ENCODE measurements at regions not wholly inside any gene's neighbourhood (a gene's known extent, or its start where the extent isn't known, plus 50 kb on each side); places are given as distances from the start of the nearest gene placed in this dataset.
"Not testable (repeated sequence)": the region's sequence is repeated elsewhere in the genome, so short reads cannot be mapped to it uniquely, and the experiment has no call there.

DNA sequence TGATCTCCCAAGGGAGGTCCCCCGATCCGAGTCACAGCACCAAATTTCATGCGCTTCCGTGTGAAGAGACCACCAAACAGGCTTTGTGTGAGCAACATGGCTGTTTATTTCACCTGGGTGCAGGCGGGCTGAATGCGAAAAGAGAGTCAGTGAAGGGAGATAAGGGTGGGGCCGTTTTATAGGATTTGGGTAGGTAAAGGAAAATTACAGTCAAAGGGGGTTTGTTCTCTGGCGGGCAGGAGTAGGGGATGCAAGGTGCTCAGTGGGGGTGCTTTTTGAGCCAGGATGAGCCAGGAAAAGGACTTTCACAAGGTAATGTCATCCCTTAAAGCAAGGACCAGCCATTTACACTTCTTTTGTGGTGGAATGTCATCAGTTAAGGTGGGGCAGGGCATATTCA, 309.2 kb upstream of the PAPPA start:
- DNase-seq = not testable (repeated sequence)

DNA sequence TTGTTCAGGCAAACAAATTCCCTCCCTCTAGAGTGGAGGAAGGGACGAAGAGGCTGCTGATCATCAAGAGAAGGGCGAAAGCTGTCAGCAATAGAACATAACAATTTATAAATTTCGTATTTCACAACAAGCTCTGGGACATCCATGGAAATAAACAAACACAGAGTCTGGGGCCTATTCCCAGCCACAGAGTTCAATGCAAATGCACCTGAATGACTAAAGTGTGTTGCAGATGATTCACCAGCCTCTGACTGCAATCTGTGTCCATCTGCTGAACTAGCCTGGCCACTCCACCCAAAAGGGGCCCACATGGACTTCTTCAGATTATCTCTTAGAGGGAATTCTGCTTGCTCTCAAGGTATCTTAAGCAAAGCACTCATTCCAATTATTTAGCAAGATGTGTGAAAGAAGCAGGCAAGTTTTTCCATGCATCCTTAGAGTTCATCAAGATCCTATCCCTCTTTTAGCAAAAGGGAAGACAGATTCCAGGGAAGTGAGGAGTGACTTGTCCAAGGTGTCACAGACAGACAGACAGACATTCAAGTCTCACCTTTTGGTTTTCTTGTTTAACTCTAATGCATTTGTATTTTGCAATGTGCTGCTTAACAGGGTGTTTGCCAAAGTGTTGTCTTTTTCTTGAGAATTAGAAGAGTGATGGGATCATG, 307.8 kb upstream of the PAPPA start:
- no peak for DNase-seq

DNA sequence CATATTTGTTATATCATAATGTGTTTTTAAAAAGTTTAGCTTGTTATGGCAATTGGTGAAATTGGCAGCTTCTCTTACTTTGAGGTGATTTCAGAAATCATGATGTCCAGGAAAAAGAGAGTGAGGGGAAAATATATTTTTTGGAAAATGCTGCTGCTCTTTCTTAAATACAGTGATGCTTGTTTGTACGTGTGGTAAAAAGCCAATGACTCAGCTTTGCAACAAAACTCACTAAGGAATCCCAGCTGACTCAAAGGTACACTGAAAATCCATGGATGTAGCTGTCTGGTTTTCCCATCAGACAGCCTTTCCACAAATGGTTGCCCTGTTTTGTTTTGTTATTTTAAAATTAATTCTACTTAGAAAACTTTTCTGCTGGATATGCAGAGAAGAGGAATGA, 306.4 kb upstream of the PAPPA start:
- DNase-seq = no peak

DNA sequence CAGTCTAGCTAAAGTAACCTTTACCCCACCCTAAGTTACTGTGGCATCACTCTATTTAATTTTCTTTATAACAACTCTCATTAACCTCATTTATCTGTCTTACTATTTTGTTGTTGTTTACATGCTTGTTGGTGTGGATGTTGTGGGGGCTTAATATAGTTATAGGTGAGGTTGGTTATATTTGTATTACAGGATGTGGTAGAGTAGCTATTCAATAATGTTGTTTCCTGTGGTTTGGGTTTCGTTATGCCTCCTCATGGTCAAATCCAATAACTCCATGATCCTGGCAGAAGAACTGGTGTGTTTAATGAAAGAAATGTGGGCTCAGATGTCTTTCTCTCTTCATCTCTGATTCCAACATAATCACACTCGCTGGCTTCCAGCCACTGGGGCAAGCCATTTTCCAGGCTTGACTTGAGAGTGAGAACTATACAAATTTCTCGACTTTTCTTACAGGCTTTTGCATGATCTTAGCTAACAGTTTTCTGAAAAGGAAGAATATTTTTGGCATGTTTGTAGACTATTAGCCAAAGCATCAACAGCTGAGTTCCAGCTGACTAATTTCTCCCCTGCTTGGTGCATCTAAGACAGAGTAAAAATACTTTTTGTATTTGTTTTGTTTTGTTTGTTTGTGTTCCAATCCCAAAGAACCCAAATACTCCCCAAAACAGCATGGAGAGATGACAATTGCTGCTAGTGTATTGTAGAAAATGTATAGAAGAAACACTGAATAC, 303.7 kb upstream of the PAPPA start:
- DNase-seq = no peak

DNA sequence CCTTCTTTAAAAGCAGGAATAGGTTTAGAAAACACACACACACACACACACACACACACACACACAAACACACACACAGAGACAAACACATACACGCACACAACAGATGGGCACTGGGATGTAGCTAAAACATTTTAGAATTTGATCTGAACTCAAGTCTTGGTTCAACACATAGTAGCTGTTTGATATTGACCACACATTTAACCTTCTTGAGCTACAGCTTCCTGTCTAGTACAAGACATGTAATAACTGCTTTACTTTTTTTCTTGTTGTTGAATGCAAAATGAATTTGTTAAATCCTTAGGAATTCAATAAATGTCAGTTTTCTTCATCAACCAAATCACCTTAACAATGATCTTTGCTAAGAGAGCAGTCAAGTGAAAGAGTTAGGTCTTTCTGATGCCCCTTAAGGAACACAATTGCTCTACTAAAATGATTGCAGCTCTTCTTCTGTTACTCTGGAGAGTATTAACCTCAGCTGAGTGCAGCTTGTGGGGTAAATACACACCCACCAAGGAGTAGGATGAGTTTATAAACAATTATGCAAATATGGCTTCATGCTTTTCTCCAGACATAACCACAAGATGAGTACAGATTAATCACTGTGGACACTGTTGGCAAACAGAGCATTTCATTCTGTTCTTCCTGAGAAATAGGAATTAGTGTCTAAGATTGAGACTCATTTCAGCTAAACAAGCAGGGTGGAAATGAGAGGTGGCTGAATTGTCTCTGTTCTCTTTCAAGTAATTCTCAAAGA, 302.9 kb upstream of the PAPPA start:
- DNase-seq = no peak

DNA sequence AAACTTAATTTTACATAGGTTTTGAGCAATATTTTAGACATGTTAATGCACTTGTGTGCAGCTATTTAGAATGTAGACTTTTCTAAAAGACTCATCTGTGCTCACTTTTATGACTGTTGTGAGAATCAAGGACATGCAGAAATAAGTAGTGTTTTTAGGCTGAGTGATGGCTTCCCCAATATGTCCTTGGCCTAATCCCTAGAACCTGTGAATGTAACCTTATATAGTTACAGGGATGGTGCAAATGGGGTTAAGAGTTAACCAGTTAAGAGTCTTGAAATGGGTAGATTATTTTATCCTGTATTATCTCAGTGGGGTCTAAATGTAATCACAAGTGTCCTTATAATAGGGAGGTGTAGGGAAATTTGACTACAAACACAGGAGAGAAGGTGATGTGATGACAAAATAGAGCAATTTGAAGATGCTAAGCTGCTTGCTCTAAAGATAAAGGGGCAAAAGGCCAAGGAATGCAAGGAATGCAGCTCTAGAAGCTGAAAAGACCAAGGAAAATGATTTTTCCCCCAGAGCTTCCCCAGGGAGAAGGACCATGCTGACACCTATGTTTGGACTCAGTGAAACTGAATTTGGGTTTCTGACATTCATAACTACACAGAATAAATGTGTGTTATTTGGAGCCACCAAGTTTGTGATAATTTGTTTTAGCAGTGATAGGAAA, 298.0 kb upstream of the PAPPA start:
- no peak for DNase-seq

DNA sequence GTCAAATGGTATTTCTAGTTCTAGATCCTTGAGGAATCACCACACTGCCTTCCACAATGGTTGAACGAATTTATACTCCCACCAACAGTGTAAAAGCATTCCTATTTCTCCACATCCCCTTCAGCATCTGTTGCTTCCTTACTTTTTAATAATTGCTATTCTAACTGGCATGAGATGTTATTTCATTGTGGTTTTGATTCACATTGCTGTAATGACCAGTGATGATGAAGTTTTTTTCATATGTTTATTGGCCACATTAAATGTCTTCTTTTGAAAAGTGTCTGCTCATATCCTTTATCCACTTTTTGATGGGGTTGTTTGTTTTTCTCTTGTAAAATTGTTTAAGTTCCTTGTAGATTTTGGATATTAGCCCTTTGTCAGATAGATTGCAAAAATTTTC, 295.2 kb upstream of the PAPPA start:
- not testable (repeated sequence) for DNase-seq

DNA sequence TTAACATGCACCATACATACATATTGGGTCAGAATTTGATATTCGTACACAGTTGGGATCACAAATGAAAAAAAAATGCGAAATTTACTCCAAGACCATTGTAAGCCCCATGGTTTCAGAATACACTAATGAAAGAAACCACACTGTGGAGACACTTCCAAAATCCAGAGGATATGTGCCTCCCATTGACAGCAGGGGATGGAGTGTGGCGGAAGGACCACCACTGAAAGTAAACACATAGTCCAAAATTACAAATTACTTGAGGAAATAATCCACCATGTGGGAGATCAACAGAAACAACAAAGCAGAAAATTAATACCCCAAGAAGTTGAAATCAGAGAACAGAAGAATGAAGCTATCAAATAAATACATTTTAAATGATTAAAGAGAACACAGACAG, 291.6 kb upstream of the PAPPA start:
- DNase-seq = no peak

DNA sequence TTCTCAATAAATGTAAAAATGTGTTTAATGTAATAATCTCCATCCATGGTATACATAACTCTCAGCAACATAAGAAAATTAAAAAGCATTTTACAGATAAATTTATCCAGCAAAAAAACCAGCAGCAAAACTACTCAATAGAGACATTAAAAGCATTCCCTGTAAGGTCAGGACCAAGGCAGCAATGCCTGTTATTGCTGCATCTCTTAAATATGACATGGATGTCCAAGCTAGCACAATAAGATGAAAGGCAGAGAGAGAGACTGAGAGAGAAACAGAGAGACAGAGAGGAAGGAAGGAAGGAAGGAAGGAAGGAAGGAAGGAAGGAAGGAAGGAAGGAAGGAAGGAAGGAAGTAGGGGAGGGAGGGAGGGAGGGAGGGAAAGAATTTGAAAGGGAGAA, 289.0 kb upstream of the PAPPA start:
- no peak for DNase-seq

DNA sequence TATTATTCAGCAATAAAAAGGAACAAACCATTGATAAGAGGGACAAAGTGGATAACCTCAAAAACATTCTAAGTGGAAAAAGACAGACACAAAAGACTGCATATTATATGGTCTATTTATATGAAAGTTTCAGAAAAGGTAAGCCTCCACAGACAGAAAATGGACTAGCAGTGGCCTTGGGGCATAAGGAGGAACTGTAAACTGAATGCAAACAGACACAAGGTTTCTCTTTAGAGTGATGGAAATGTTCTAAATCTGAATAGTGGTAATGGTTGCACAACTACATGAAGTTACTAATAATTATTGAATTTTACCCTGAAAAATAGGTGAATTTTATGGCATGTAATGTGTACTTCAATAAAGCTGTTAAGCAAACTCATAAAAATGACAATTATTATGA, 286.3 kb upstream of the PAPPA start:
- no peak for DNase-seq

DNA sequence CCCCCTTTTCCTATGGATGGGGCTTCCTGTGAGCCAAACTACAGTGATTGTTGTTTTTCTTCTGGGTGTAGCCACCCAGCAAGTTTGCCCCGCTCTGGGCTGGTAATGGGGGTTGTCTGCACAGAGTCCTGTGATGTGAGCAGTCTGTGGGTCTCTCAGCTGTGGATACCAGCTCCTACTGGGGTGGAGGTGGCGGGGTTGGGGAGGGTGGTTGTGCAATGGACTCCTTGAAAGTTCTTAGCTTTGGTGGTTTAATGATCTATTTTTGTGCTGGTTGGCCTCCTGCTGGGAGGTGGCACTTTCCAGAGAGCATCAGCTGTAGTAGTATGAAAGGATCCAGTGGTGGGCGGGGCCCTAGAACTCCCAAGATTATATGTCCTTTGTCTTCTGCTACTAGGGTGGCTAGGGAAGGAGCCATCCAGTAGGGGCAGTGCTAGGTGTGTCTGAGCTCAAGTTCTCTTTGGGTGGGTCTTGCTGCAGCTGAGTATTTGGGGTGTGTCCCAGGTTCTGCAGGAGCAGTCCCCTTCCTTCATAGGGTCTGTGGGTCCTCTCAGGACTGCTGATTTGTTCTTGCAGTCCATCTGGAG, 275.6 kb upstream of the PAPPA start:
- no peak for DNase-seq

DNA sequence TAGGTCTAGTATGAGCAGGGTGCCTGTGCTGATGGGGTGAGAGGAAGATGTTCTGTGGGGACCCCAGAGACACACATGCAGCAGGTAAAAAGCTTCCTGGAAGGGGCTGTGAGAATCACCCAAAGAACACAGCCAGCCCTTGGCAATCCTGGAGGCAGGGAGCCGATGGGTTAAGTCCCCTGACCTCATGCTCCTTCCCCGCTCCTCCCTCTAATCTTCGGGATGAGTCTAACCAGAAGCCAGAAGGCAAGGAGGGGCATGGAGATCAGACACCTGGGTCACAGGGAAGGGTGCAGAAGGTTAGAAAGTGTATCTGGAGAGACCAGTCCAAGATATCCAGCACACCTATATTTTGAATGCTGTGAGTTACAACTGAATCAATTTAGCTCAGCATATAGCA, 274.1 kb upstream of the PAPPA start:
- no peak for DNase-seq

DNA sequence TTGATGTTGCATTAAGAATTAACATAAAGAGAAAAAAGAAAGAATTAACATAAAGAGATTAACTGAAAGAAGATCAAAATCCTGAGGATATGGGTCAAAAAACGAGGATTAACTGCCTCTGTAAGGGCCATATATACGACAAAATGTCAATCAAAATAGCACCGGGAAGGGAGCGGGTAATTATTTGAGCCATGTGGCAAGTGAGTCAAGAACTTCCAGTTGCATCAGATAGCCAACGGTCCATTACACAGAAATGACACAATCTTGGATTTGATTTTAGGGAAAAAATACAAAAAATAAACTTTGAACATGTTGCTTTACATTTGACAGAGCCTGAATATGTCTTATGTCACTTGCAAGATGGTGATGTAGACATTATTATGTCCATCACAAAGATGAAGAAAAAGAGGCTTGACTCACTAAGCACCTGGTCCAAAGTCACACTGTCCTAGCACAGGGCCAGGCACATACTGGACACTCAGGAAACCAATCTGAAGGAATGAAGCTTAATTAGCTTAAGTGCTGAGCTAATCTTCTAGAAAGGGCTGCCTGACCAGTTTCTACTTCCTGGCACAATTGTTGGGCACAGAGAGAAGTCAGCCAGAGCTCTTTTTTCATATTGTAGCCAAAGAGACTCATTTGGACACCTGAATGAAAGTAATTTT, 273.2 kb upstream of the PAPPA start:
- DNase-seq = no peak

DNA sequence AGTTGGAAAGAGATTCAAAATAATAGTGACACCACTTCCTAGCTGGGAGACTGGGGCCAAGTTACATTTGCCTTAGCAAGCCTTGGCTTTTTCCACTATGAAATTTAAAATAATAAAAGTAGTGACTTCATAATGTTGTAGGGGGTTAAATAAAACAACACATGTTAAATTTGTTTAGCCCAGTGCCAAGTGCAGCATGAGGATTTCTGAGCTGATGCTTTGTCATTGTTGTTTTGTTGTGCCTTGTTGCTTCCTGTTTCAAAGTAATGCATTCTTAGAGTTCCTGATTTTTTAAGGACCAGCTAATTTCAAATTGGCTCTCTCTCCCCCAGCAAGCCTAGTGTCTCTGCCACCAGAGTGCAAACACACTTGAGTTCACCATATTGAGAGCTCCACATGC, 270.7 kb upstream of the PAPPA start:
- no peak for DNase-seq

DNA sequence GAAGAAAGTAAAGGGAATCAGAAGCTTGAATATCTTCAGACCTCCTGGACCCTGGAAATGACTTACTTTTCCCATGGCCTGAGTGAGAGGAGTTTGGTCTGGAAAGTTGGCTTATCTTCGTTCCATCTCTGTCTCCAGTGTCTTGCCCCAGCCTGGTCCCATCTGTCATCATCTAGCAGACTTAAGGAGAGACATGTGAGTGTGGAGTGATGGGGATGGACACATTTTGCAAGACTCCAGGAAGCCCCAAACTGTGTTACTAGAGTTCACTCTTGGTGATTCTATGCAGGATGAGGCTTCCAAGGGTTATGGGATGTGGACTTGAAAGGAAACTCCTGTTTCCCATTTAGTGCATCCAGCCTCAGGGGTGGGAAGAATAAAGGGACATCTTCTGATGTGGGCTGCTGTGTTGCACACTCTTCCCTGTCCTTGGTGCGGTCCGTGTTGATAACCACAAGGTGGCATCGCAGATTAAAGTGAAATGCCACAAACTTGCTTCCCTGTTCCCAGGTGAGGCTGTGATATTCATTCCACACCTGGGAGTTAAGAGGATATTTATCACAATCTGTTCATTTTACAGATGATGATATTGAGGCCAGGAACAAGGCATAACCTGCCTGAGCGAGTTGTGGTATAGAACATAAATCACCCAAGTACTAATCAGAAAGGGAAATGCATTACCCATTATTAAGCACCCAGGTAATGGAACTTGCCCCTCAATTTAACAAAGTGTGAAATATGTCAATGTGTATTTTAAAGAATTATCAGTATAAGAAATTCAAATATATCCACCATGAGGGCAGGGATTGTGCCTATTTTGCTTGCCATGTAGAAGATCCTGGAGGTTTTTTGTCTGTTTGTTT, 269.9 kb upstream of the PAPPA start:
- DNase-seq = peak; percentile 18

DNA sequence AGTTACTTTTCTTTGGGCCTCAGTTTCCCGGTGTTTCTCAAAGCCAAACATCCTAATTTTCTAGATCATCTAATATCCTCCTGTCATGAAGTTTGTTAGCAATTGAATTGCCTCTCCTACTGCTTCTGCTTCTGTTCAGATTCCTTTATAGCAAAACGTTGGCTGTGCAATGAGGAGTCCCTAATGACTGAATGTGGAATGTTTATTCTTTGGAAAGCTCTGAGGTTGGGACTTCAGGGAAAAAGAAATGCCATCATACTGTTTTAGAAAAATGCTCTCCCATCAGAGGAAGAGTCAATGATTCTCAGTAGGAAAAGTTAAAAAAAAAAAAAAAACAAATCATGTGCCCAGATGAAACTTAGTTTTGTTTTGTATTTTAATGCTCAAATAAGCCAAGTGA, 268.7 kb upstream of the PAPPA start:
- no peak for DNase-seq

DNA sequence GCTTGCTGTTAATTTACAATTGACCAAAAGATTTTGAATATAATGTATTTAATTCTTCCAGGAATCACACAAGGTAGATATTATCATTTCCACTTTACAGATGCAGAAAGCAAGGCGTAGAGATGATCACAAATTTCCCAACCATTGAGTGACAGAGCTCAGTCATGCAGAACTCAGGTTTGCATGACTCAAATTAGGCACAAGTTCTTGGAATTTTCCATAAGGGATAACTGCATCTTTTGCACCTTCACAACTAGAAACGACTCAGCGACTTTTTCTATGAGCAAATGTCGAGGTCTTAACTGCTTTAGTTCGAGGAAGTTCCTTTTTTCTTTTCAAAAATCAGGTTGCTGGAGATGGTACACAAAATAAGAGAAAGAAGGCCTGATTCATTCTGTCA, 265.5 kb upstream of the PAPPA start:
- no peak for DNase-seq

DNA sequence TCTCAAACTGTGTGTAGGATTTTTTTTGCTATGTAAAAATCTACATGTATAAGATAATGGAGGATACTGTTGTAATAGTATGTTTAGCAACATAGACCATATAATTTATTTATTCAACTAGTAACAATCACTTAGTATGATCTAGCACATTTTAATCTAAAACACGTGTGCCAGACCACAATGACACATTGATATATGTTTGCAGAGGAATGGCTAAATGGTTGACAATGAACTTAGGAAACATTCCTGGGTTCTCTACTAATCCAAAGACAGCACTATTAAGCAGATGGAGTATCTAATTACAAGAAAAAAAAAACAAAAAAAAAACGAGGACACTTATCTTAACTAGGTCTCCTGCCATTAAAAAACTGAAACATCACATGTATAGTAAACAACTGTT, 261.7 kb upstream of the PAPPA start:
- DNase-seq = no peak

DNA sequence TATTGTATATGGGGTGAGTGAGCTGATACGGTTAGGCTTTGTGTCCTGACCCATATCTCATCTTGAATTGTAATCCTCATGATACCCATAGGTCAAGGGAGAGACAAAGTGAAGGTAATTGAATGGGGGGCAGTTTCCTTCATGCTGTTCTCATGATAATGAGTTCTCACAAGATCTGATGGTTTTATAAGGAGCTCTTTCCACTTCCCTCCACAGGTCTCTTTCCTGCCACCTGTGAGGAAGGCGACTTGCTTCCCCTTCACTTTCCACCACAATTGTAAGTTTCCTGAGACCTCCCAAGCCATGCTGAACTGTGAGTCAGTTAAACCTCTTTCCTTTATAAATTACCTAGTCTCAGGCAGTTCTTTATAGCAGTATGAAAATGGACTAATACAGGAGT, 255.1 kb upstream of the PAPPA start:
- not testable (repeated sequence) for DNase-seq

DNA sequence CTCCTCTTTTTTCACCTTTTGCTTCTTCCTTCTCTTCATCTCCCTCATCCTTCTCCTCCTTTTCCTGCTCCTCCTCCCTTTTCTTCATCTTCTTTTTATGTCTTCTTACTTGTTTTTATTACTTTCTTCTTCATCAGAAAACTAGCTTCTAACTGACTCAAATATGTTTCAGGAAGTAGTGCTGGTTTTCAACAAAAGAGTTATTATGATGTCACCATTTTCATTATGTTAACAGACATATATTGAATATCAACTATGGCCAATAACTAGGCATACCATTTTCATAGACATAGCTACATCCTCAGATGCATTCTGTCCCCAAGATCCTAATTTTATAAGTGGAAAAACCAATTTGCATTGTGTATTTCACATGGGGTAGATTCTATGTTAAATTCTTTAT, 252.9 kb upstream of the PAPPA start:
- DNase-seq = no peak

DNA sequence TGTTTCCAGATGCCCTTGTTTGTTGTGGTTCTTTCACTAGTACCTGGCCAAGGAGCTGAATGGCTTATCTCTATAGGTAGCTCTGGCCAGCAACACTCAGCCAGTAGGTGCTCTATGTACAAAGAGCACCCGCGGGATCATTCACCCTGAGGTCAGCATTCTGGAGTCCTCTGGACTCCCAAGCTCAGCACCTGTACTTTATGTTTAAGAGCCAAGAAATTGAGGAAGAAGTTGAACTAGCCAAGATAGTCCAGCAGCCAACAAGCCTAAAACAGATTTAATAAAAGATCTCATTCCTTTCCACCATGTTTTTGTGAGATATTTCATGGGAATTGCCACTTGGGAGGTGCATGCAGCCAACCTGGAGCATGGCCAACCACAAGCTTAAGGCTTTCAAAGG, 242.6 kb upstream of the PAPPA start:
- no peak for DNase-seq

DNA sequence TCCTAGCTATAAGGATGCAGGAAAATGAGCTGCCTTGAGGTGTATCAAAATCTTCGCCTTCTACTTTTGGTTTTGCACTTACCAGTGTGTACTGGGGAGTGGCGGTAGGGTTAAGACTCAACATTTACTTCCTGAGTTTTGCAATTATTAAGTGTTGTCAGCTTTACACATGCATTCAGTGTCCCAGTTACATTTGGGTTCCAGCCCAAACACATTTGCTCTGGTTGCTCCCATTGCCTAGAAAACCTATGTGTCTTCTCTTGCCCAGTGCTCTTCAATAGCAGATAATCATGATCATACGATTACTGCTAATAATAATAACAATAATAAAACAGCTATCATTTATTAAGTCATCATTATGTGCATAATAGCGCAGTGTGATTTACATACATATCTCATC, 241.5 kb upstream of the PAPPA start:
- DNase-seq = no peak

Data from hematopoietic multipotent progenitor cell treated with erythropoietin and hydrocortisone succinate and interleukin-3 and kit ligand, for 4 days (in vitro differentiated cells).